GM10266 (cell line): ENCODE measurements at regions not wholly inside any gene's neighbourhood (a gene's known extent, or its start where the extent isn't known, plus 50 kb on each side); places are given as distances from the start of the nearest gene placed in this dataset.

Source experiments
- DNase-seq: peaks from one replicate; pipeline ENCODE4 v3.0.0; 2012; ENCODE audit errors: extremely low spot score
- TF ChIP-seq, protein P1 (sequence below): IDR thresholded peaks from 2 replicates; pipeline ENCODE4 v1.5.1; 2012; ENCODE audit warnings: mild to moderate bottlenecking, low read depth; ENCODE audit not compliant: control insufficient read depth, insufficient read depth; ENCODE audit errors: missing control alignments

DNA sequence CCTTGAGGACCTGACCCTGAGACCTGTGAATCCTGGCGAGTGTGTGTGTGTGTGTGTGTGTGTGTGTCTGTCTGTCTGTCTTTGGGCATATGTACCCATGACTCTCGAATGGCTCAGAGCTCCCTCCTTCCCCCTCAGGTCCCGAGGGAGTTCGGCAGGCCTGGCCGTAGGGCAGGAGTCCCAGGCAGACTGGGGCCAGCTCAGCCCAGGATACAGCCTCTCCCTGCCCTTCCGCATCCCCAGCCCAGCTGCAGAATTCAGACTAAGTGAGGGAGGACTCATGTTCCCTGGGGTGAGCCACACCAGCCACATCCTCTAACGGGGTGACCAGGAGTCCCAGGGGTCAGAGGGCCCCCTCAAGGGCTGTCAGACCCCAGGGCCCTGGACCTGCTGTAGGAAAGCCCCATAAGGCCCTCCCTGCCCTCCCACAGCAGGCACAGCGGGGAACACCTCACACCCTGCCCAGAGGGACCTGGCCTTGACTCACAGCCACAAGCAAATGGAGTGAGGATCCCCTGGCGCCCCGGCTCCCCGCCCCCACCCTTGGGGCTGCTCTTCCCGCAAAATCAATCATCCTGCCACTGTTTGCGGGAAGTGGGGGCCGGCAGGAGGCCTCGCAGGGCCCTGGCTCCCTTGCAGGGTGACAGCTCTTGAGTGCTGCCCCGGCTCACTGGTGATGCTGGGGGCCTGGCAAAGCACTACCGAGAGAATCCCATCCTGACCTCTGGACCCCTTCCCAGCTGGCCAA lies 101.7 kb upstream of the CASZ1 start:
- TF ChIP-seq, protein P1, sequence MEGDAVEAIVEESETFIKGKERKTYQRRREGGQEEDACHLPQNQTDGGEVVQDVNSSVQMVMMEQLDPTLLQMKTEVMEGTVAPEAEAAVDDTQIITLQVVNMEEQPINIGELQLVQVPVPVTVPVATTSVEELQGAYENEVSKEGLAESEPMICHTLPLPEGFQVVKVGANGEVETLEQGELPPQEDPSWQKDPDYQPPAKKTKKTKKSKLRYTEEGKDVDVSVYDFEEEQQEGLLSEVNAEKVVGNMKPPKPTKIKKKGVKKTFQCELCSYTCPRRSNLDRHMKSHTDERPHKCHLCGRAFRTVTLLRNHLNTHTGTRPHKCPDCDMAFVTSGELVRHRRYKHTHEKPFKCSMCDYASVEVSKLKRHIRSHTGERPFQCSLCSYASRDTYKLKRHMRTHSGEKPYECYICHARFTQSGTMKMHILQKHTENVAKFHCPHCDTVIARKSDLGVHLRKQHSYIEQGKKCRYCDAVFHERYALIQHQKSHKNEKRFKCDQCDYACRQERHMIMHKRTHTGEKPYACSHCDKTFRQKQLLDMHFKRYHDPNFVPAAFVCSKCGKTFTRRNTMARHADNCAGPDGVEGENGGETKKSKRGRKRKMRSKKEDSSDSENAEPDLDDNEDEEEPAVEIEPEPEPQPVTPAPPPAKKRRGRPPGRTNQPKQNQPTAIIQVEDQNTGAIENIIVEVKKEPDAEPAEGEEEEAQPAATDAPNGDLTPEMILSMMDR, result no peak
- DNase-seq, result no peak

- TF ChIP-seq, protein P1, result no peak
- DNase-seq, result no peak
These were observed 102.5 kb upstream of the CASZ1 start for GRCh38 chr1:10898921-10899320.

DNA sequence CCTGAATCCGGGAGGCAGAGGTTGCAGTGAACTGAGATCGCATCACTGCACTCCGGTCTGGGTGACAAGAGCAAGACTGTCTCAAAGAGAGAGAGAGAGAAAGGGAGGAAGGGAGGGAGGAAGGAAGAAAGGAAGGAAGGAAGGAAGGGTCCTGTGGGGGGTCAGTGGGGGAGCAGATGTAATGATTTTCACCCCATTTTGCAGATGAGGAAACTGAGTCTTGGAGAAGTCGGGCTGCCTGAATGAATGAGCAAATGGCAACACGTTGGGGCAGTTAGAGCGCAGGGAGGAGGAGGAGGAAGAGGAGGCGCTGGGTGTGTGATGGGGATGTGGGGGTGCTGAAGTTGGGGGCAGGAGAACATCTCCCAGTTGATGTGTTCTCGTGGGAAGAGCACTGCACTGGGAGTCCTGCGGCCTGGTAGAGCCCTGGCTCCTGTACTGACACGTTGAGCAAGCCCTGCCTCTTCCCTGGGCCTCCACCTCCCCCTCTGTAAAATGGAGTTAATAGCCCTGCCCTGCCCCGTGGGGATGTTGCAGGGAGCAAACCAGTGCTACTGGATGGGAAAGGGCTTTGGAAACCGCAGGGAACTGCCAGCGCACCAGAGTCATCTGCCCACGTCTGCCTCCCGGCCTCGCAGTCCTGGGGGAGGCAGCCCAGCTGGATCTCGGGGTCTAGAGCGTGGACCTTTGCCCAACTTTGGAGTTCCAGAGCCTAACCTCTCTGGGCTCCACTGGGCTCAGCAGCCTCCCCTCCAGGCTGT lies 103.2 kb upstream of the CASZ1 start:
- DNase-seq, result no peak
- TF ChIP-seq, protein P1, result no peak

DNA sequence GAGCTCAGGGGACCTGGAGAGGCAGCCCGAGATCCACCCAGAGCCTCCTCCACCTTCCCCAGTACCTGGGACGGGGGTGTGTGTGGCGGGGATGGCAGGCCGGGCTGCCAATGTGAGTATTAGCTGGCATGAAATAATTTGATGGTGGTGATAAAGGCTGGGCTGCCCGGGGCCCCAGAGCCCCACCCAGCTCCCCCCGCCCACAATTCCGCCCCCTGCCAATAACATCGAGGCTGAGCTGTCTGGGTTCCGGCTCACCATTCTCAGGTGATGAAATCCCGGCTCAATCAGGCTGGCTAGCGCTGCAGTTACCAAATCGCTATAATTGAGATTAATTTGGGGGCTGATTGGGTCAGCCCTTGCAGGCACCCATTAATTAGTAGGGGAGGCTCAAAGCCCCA lies 103.8 kb upstream of the CASZ1 start:
- no peak for DNase-seq
- TF ChIP-seq, protein P1, result no peak

DNA sequence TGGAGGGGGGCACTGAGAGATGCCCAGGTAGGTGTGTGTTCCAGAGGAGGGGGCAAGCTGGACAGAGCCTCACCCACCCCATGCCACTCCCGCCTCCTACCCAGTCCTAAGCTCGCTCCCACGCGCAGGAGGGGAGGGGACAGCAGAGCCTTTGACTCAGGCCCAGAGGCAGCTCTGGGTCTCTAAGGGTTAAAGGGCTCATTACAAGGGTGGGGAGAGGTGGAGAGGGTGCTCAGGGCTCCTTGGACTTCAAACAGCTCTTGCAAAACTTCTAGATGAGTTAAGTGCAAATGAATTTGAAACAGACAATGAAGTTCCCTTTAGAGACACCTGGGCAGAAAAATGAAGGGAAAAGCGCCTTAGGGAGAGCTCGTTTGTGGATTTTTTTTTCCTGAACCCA lies 104.2 kb upstream of the CASZ1 start:
- TF ChIP-seq, protein P1, result no peak
- no peak for DNase-seq

GRCh38 chr1:10901091-10901890 lies 104.8 kb upstream of the CASZ1 start:
- no peak for DNase-seq
- TF ChIP-seq, protein P1, result no peak
